ENCODE measurements at regions not wholly inside any gene's neighbourhood (a gene's known extent, or its start where the extent isn't known, plus 50 kb on each side); places are given as distances from the start of the nearest gene placed in this dataset.

DNA sequence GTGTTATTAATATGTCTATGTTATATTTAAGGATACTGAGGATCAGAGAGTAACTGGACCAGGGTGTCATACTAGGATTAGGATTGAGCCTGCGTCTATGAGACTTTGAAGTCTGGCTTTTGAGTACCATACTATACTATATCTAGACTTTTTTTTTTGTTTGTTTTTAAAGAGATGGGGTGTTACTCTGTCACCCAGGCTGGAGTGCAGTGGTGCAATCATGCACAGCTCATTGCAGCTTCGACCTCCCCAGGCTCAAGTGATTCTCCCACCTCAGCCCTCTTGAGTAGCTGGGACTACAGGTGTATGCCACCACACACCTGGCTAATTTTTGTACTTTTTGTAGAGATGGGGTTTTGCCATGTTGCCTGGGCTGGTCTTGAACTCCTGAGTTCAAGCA, 66.2 kb upstream of the MAP4K3 start:
- Histone ChIP-seq H3K4me3 (replicated peaks; ENCODE audit: insufficient read depth, low read length) (no peak overlapping the region), H3K27me3 (ENCODE audit: insufficient read depth, poor library complexity, severe bottlenecking) (peaks cover 5% of the 10 kb centered on the region), H3K27ac (replicated peaks) (no peak overlapping the region)
- DNase-seq (ENCODE audit: low read depth in 1 of 2, low spot score in 1 of 2): no peak
- TF ChIP-seq, protein P1, sequence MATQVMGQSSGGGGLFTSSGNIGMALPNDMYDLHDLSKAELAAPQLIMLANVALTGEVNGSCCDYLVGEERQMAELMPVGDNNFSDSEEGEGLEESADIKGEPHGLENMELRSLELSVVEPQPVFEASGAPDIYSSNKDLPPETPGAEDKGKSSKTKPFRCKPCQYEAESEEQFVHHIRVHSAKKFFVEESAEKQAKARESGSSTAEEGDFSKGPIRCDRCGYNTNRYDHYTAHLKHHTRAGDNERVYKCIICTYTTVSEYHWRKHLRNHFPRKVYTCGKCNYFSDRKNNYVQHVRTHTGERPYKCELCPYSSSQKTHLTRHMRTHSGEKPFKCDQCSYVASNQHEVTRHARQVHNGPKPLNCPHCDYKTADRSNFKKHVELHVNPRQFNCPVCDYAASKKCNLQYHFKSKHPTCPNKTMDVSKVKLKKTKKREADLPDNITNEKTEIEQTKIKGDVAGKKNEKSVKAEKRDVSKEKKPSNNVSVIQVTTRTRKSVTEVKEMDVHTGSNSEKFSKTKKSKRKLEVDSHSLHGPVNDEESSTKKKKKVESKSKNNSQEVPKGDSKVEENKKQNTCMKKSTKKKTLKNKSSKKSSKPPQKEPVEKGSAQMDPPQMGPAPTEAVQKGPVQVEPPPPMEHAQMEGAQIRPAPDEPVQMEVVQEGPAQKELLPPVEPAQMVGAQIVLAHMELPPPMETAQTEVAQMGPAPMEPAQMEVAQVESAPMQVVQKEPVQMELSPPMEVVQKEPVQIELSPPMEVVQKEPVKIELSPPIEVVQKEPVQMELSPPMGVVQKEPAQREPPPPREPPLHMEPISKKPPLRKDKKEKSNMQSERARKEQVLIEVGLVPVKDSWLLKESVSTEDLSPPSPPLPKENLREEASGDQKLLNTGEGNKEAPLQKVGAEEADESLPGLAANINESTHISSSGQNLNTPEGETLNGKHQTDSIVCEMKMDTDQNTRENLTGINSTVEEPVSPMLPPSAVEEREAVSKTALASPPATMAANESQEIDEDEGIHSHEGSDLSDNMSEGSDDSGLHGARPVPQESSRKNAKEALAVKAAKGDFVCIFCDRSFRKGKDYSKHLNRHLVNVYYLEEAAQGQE (IDR thresholded peaks at IDR 0.05; ENCODE audit: insufficient replicate concordance, low read depth): no peak
- no peak for TF ChIP-seq GABPA (IDR thresholded peaks at IDR 0.05; ENCODE audit: low read depth)
- no peak for TF ChIP-seq POLR2AphosphoS5 (IDR thresholded peaks at IDR 0.05; ENCODE audit: low read depth)
- TF ChIP-seq, protein P2, sequence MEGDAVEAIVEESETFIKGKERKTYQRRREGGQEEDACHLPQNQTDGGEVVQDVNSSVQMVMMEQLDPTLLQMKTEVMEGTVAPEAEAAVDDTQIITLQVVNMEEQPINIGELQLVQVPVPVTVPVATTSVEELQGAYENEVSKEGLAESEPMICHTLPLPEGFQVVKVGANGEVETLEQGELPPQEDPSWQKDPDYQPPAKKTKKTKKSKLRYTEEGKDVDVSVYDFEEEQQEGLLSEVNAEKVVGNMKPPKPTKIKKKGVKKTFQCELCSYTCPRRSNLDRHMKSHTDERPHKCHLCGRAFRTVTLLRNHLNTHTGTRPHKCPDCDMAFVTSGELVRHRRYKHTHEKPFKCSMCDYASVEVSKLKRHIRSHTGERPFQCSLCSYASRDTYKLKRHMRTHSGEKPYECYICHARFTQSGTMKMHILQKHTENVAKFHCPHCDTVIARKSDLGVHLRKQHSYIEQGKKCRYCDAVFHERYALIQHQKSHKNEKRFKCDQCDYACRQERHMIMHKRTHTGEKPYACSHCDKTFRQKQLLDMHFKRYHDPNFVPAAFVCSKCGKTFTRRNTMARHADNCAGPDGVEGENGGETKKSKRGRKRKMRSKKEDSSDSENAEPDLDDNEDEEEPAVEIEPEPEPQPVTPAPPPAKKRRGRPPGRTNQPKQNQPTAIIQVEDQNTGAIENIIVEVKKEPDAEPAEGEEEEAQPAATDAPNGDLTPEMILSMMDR (IDR thresholded peaks at IDR 0.05; ENCODE audit: insufficient read depth, low read length): no peak
- no peak for TF ChIP-seq SPI1 (IDR thresholded peaks at IDR 0.05; ENCODE audit: borderline replicate concordance, low read depth)

DNA sequence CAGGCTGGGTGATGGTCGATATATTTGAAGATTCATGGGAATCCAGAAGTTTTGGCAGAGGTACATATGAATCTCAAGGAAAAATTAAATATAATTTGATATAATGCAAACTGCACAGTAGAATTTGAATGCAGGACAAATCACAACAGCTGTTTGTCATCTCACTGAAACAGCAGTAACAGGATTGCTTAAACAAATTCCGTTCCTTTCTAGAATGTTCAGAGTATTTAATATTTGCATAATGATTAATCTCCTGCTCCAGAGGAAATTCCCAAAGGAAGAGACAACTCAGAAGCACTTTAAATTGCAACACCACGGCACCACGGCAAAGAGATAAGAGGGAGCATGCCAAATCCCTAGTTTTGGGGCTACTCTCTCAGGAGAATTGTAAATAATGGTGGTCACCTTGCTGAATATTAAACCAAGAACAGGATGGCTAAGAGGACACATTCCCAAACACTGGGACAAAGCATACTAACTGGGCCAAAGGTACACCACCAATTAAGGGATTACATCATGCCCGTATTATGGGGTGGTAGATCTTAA, 67.8 kb upstream of the MAP4K3 start:
- peaks cover 5% of the 10 kb centered on the region for H3K27me3 ChIP-seq (ENCODE audit: insufficient read depth, poor library complexity, severe bottlenecking)
- DNase-seq (ENCODE audit: low read depth in 1 of 2, low spot score in 1 of 2): no peak
- no peak overlapping the region for H3K27ac ChIP-seq (replicated peaks)
- H3K4me3 ChIP-seq (replicated peaks; ENCODE audit: insufficient read depth, low read length): no peak overlapping the region
- TF ChIP-seq, protein P2 (IDR thresholded peaks at IDR 0.05; ENCODE audit: insufficient read depth, low read length): no peak
- TF ChIP-seq, protein P1 (IDR thresholded peaks at IDR 0.05; ENCODE audit: insufficient replicate concordance, low read depth): no peak
- TF ChIP-seq POLR2AphosphoS5 (IDR thresholded peaks at IDR 0.05; ENCODE audit: low read depth) (no peak), GABPA (IDR thresholded peaks at IDR 0.05; ENCODE audit: low read depth) (no peak), SPI1 (IDR thresholded peaks at IDR 0.05; ENCODE audit: borderline replicate concordance, low read depth) (no peak)

DNA sequence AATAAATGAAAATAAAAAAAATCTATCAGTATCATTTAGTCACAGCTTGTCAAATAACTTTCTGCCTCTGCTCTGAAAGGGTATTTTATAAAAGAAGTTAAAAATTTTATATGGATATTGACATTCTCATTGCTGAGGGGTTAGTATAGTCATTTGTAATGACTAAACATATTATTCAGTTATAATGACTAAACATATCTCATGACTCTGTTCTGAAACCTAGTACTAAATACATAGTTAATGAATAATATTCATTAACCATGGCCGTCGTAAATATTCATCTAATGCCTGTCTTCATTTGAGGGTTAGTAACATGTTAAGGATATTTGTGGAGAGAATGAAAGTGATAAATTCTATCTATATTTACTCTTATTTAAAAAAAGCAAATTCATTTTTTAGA, 69.1 kb upstream of the MAP4K3 start:
- Histone ChIP-seq H3K27ac (replicated peaks) (no peak overlapping the region), H3K27me3 (ENCODE audit: insufficient read depth, poor library complexity, severe bottlenecking) (peaks cover 5% of the 10 kb centered on the region), H3K4me3 (replicated peaks; ENCODE audit: insufficient read depth, low read length) (no peak overlapping the region)
- no peak for DNase-seq (ENCODE audit: low read depth in 1 of 2, low spot score in 1 of 2)
- TF ChIP-seq, protein P2 (IDR thresholded peaks at IDR 0.05; ENCODE audit: insufficient read depth, low read length): no peak
- TF ChIP-seq, protein P1 (IDR thresholded peaks at IDR 0.05; ENCODE audit: insufficient replicate concordance, low read depth): no peak
- TF ChIP-seq POLR2AphosphoS5 (IDR thresholded peaks at IDR 0.05; ENCODE audit: low read depth): no peak
- no peak for TF ChIP-seq GABPA (IDR thresholded peaks at IDR 0.05; ENCODE audit: low read depth)
- TF ChIP-seq SPI1 (IDR thresholded peaks at IDR 0.05; ENCODE audit: borderline replicate concordance, low read depth): no peak
